Type B pancreatic cell (in vitro differentiated cells): ENCODE measurements at regions not wholly inside any gene's neighbourhood (a gene's known extent, or its start where the extent isn't known, plus 50 kb on each side); places are given as distances from the start of the nearest gene placed in this dataset.

Experiments used
- DNase-seq: peaks from one replicate; pipeline ENCODE4 v3.0.0; 2021; ENCODE audit warnings: mixed read lengths; ENCODE audit not compliant: unreplicated experiment; ENCODE audit errors: extremely low spot score
- H3K27ac Mint-ChIP-seq: 2 replicates; pipeline ENCODE4 v1.8.0; 2021; ENCODE audit warnings: mild to moderate bottlenecking, mixed read lengths
- H3K27me3 Mint-ChIP-seq: 2 replicates; pipeline ENCODE4 v1.8.0; 2021; ENCODE audit warnings: mixed read lengths
- H3K36me3 Mint-ChIP-seq: 2 replicates; pipeline ENCODE4 v1.8.0; 2021; ENCODE audit warnings: mixed read lengths
- H3K4me1 Mint-ChIP-seq: one replicate; pipeline ENCODE4 v1.8.0; 2021; ENCODE audit warnings: mixed read lengths; ENCODE audit not compliant: unreplicated experiment
- H3K4me3 Mint-ChIP-seq: 2 replicates; pipeline ENCODE4 v1.8.0; 2021; ENCODE audit warnings: mild to moderate bottlenecking, mixed read lengths
- H3K9me3 Mint-ChIP-seq: 2 replicates; pipeline ENCODE4 v1.8.0; 2021; ENCODE audit warnings: mixed read lengths
- TF ChIP-seq, protein P1 (sequence below): fragments of 200-600 bp; sonication (generic); conservative IDR thresholded peaks from 2 replicates; pipeline ENCODE4 v1.5.0; 2021; ENCODE audit warnings: antibody characterized with exemption, mild to moderate bottlenecking

DNA sequence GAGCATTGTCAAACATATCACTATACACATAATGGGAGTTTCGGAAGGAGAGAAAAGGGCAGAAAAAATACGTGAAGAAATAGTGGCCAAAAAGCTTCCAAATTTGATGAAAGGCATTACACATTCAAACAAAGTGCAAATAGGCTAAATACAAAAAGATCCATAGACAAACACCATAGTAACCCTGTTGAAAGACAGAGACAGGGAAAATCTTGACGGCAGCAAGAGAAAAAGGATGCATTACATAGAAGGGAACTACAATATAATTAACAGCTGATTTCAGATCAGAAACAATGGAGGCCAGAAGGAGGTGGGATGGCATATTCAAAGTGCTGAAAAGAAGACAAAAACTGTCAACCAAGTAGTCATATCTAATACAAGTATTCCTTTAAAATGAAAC, 170.8 kb downstream of the MRPL14 start:
- TF ChIP-seq, protein P1, sequence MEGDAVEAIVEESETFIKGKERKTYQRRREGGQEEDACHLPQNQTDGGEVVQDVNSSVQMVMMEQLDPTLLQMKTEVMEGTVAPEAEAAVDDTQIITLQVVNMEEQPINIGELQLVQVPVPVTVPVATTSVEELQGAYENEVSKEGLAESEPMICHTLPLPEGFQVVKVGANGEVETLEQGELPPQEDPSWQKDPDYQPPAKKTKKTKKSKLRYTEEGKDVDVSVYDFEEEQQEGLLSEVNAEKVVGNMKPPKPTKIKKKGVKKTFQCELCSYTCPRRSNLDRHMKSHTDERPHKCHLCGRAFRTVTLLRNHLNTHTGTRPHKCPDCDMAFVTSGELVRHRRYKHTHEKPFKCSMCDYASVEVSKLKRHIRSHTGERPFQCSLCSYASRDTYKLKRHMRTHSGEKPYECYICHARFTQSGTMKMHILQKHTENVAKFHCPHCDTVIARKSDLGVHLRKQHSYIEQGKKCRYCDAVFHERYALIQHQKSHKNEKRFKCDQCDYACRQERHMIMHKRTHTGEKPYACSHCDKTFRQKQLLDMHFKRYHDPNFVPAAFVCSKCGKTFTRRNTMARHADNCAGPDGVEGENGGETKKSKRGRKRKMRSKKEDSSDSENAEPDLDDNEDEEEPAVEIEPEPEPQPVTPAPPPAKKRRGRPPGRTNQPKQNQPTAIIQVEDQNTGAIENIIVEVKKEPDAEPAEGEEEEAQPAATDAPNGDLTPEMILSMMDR, result no peak
- Mint-ChIP-seq H3K4me3 (no peak overlapping the region), H3K9me3 (peaks cover 5% of the 10 kb centered on the region), H3K4me1 (peaks cover 11% of the 10 kb centered on the region), H3K36me3 (no peaks in the 10 kb centered on the region), H3K27me3 (no peaks in the 10 kb centered on the region), H3K27ac (no peak overlapping the region)
- DNase-seq, result no peak

DNA sequence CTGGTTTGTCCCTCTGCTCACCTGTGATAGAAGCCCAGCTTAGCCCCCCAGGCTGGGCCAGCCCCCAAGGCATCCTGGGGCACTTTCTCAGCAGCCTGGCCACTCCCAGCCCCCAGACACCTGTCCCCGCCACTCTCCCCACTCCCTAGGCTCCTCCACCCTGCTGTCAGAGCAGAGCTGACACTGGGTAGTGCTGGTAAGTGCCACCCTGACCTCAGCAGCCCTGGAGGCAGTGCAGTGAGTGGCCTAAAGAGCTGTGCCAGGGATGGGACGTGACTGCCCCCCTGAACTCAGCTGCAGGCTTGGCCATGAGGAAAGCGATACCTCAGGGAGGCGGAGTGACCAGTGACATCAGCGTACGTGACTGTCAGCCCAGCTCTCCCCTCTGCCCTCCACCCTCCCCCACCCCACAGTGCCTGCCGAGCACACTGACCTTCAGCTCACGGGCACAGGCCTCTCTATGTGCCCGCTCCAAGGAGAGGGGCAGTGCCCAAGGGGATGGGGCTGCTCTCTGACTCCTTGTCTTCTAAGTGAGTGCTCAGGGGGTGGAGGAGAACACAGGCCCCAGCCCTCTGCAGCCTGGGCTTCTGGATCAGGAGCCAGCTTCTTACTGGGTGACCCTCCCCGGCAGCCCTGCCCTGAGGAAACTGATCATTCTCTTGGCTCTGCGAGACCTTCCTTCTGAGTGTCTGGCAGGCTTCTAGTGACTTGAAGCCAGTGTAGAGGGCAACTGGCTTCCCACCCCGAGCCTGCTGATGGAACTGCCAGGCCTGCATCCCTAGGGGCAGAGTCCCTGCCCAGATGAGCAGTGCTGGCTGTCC, 172.7 kb downstream of the MRPL14 start:
- H3K9me3 Mint-ChIP-seq, result peaks cover 5% of the 10 kb centered on the region
- H3K4me1 Mint-ChIP-seq, result peaks cover 16% of the 10 kb centered on the region
- no peak overlapping the region for H3K4me3 Mint-ChIP-seq
- peak; percentile 64 for DNase-seq
- TF ChIP-seq, protein P1, result no peak
- H3K36me3 Mint-ChIP-seq, result no peaks in the 10 kb centered on the region
- no peak overlapping the region for H3K27ac Mint-ChIP-seq
- H3K27me3 Mint-ChIP-seq, result no peaks in the 10 kb centered on the region

DNA sequence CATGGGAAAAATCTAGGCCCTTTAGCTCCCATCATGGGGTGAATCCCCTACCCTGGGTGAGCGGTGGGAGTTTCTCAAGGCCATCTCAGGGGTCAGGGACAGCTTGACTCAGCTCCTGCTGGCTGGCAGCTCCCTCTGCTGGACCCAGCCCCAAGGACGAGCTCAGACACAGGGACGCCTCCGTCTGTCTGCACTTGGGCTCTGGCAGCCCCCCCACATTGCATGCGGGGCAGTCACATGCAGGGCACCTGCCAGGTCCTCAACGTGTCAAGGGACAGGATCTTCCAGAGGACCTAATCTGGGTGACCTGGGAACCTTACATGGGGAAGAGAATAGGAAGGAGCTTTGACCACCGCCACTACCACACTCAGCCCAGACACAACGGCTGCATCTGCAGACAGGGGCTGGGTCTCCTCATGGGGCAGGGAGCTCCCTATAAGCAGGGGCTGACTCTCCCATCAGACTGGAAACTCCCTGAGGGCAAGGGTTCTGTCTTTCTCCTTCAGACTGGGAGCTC, 173.4 kb downstream of the MRPL14 start:
- Mint-ChIP-seq H3K4me3 (no peak overlapping the region), H3K27me3 (no peaks in the 10 kb centered on the region), H3K36me3 (no peaks in the 10 kb centered on the region), H3K27ac (no peak overlapping the region), H3K9me3 (peaks cover 5% of the 10 kb centered on the region), H3K4me1 (peaks cover 19% of the 10 kb centered on the region)
- TF ChIP-seq, protein P1, result peak; percentile 58
- DNase-seq, result peak; percentile 69

DNA sequence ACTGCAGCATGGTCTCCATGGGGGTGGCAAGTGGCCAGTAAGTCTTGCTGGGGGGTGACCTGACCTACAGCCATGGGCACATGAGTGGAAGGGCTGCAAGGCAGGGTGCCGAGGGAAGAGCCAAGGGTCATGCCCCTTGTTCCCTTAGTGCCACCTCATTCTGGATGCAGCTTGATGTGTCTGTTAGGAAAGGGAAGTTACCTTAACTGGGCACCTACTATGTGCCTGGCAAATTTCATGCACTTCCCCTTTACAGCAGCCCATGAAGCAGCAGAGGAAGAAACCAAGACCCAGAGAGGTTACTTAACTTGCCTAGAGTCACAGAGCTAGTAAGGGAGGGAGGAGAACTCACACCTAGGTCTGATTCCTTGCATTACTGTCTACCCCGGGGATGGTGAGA, 174.0 kb downstream of the MRPL14 start:
- TF ChIP-seq, protein P1, result no peak
- H3K4me3 Mint-ChIP-seq, result no peak overlapping the region

DNA sequence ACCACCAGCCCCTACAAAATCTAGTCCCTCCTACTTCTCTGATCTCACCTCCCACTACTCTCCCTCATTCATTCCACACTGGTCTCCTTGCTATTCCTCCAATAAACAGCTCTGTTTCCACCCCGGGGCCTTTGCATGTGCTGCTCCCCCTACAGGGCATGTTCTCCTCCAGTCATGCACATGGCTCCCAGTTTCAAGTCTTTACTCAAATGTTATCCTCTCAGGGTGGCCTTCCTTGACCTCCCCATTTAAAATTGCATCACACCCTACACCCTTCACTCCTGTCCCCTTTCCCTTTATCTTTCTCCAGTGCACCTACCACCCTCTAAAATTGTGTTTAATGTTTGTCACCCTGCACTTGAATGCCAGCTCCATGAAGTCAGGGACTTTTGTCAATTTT, 174.5 kb downstream of the MRPL14 start:
- TF ChIP-seq, protein P1, result peak; percentile 37
- no peaks in the 10 kb centered on the region for H3K36me3 Mint-ChIP-seq
- DNase-seq, result no peak
- H3K9me3 Mint-ChIP-seq, result peaks cover 5% of the 10 kb centered on the region
- H3K4me1 Mint-ChIP-seq, result peaks cover 24% of the 10 kb centered on the region
- no peak overlapping the region for H3K4me3 Mint-ChIP-seq
- no peaks in the 10 kb centered on the region for H3K27me3 Mint-ChIP-seq
- no peak overlapping the region for H3K27ac Mint-ChIP-seq

More for the DNA sequence above, 174.0 kb downstream of the MRPL14 start:
- peaks cover 24% of the 10 kb centered on the region for H3K4me1 Mint-ChIP-seq
- H3K36me3 Mint-ChIP-seq, result no peaks in the 10 kb centered on the region
- peaks cover 5% of the 10 kb centered on the region for H3K9me3 Mint-ChIP-seq
- H3K27ac Mint-ChIP-seq, result no peak overlapping the region
- peak; percentile 47 for DNase-seq
- no peaks in the 10 kb centered on the region for H3K27me3 Mint-ChIP-seq
